Liver (tissue), 8 donors: ENCODE measurements at regions not wholly inside any gene's neighbourhood (a gene's known extent, or its start where the extent isn't known, plus 50 kb on each side); places are given as distances from the start of the nearest gene placed in this dataset.

ENCODE experiments used
- DNase-seq: peaks from one replicate; pipeline ENCODE4 v3.0.0-alpha.2; 2017; ENCODE audit warnings: low spot score
- H3K27ac ChIP-seq, 2 donors: one replicate each; pipeline ENCODE4 v1.7.0; 2013; ENCODE audit warnings: inconsistent platforms in 2 of 2, low read length in 2 of 2, control low read depth in 1 of 2, low read depth in 1 of 2, mild to moderate bottlenecking in 1 of 2
- H3K27me3 ChIP-seq, 4 donors: one replicate each; pipeline versions ENCODE4 v1.6.1 to v1.7.0; 2013; ENCODE audit warnings: low read length in 3 of 4, inconsistent platforms in 1 of 4, mild to moderate bottlenecking in 1 of 4, moderate library complexity in 1 of 4; ENCODE audit not compliant: control insufficient read depth in 4 of 4, insufficient read depth in 4 of 4
- H3K36me3 ChIP-seq, 4 donors: one replicate each; pipeline versions ENCODE4 v1.6.1 to v1.7.0; 2013; ENCODE audit warnings: low read length in 3 of 4, mild to moderate bottlenecking in 3 of 4, low read depth in 1 of 4, moderate library complexity in 1 of 4; ENCODE audit not compliant: control insufficient read depth in 4 of 4, insufficient read depth in 3 of 4
- H3K4me1 ChIP-seq, 4 donors: one replicate each; pipeline versions ENCODE4 v1.6.1 to v1.7.0; 2013; ENCODE audit warnings: low read length in 3 of 4, mild to moderate bottlenecking in 3 of 4, moderate library complexity in 1 of 4; ENCODE audit not compliant: control insufficient read depth in 4 of 4, insufficient read depth in 4 of 4
- H3K4me3 ChIP-seq, 3 donors: one replicate each; pipeline versions ENCODE4 v1.6.1 to v1.7.0; 2013; ENCODE audit warnings: low read length in 3 of 3, control low read depth in 1 of 3, low read depth in 1 of 3, mild to moderate bottlenecking in 1 of 3
- H3K9ac ChIP-seq, 2 donors: one replicate each; pipeline ENCODE4 v1.7.0; 2013; ENCODE audit warnings: low read length in 2 of 2, mild to moderate bottlenecking in 2 of 2, moderate library complexity in 2 of 2, control low read depth in 1 of 2, low read depth in 1 of 2
- H3K9me3 ChIP-seq, 4 donors: one replicate each; pipeline versions ENCODE4 v1.6.1 to v1.7.0; 2013; ENCODE audit warnings: low read length in 3 of 4; ENCODE audit not compliant: control insufficient read depth in 4 of 4
- EGR1 ChIP-seq, 2 donors: IDR thresholded peaks; 2 replicates each; pipeline ENCODE4 v1.6.1; 2016 to 2018; ENCODE audit warnings: antibody characterized with exemption in 2 of 2, low read depth in 2 of 2
- FOXA1 ChIP-seq: IDR thresholded peaks from 2 replicates; pipeline ENCODE4 v1.6.1; 2016; ENCODE audit warnings: antibody characterized with exemption
- FOXA2 ChIP-seq: IDR thresholded peaks from 2 replicates; pipeline ENCODE4 v1.6.1; 2016; ENCODE audit warnings: antibody characterized with exemption
- GABPA ChIP-seq, 2 donors: IDR thresholded peaks in 1 of 2; conservative IDR thresholded peaks in 1 of 2; 2 replicates each; pipeline ENCODE4 v1.6.1; 2016; ENCODE audit warnings: antibody characterized with exemption in 2 of 2, mild to moderate bottlenecking in 1 of 2, moderate library complexity in 1 of 2
- HNF4A ChIP-seq, 2 donors: conservative IDR thresholded peaks; 2 replicates each; pipeline ENCODE4 v1.6.1; 2016; ENCODE audit warnings: antibody characterized with exemption in 2 of 2, mild to moderate bottlenecking in 2 of 2
- HNF4G ChIP-seq: IDR thresholded peaks from 2 replicates; pipeline ENCODE4 v1.6.1; 2016; ENCODE audit warnings: antibody characterized with exemption
- JUND ChIP-seq, 2 donors: IDR thresholded peaks; 2 replicates each; pipeline ENCODE4 v1.6.1; 2016; ENCODE audit warnings: antibody characterized with exemption in 2 of 2
- NR2F2 ChIP-seq: IDR thresholded peaks from 2 replicates; pipeline ENCODE4 v1.6.1; 2016; ENCODE audit warnings: antibody characterized with exemption
- RAD21 ChIP-seq, 2 donors: IDR thresholded peaks; 2 replicates each; pipeline ENCODE4 v1.6.1; 2016; ENCODE audit warnings: antibody characterized with exemption in 2 of 2, mild to moderate bottlenecking in 2 of 2
- RXRA ChIP-seq, 2 donors: IDR thresholded peaks; 2 replicates each; pipeline ENCODE4 v1.6.1; 2017 to 2018; ENCODE audit warnings: antibody characterized with exemption in 2 of 2, mild to moderate bottlenecking in 1 of 2
- SP1 ChIP-seq: IDR thresholded peaks from 2 replicates; pipeline ENCODE4 v1.6.1; 2018; ENCODE audit warnings: antibody characterized with exemption, mild to moderate bottlenecking
- TAF1 ChIP-seq: conservative IDR thresholded peaks from 2 replicates; pipeline ENCODE4 v1.6.1; 2016; ENCODE audit warnings: antibody characterized with exemption, mild to moderate bottlenecking
- YY1 ChIP-seq: IDR thresholded peaks from 2 replicates; pipeline ENCODE4 v1.6.1; 2016; ENCODE audit warnings: antibody characterized with exemption, mild to moderate bottlenecking
- WGBS: extraction: QIAGEN DNeasy Blood & Tissue Kit; methylation state at CpG from one replicate; pipeline ENCODE4 v1.1.7; 2013; 5-methylcytosine and 5-hydroxymethylcytosine counted together
- TF ChIP-seq, protein P1 (sequence below): IDR thresholded peaks from 2 replicates; pipeline ENCODE4 v1.6.1; 2016; ENCODE audit warnings: antibody characterized with exemption
- TF ChIP-seq, protein P2 (sequence below): IDR thresholded peaks from 2 replicates; pipeline ENCODE4 v1.6.1; 2016; ENCODE audit warnings: antibody characterized with exemption
- TF ChIP-seq, protein P3 (sequence below): fragments of 150-350 bp; IDR thresholded peaks from 2 replicates; pipeline ENCODE4 v1.5.1; 2017; ENCODE audit warnings: improper control_type of control experiment, low read depth, low read length; ENCODE audit not compliant: missing input control
- TF ChIP-seq, protein P4 (sequence below): IDR thresholded peaks from 2 replicates; pipeline ENCODE4 v1.6.1; 2016; ENCODE audit warnings: antibody characterized with exemption
- TF ChIP-seq, protein P5 (sequence below): IDR thresholded peaks from 2 replicates; pipeline ENCODE4 v1.6.1; 2016; ENCODE audit warnings: antibody characterized with exemption, mild to moderate bottlenecking
- donor health status: healthy.
- donor health status: healthy.
- donor health status: healthy.
- donor health status: healthy.
- donor health status: healthy.

DNA sequence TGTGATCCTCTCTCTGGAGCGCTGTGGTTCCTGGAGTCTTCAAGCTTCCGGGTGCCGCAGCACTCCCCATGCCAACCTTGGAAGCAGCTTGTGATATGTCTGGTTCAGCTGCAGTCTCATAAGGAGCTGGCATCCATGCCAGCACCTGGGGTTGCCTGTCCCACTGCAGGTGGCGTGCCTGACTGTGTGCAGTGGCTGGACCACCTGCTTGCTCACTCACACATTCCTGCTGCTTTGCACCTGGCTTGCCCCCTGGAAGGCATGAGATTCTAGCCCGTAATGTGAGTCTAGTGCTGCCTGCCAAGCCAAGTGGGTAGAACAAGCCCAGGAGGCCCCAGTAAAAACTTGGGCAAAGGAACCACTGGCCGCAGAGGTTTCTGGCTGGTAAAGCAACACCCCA is 687.2 kb upstream of the AADAT start:
- Histone ChIP-seq H3K36me3 (no peaks in the 10 kb centered on the region), H3K27me3 (no peaks in the 10 kb centered on the region), H3K4me1 (no peaks in the 10 kb centered on the region), H3K9me3 (no peaks in the 10 kb centered on the region), H3K9ac (no peak overlapping the region), H3K4me3 (no peak overlapping the region), H3K27ac (no peak overlapping the region)
- 85% methylated on average over 6 of the region's 6 CpGs for WGBS
- TF ChIP-seq FOXA2, result no peak
- TF ChIP-seq, protein P1, sequence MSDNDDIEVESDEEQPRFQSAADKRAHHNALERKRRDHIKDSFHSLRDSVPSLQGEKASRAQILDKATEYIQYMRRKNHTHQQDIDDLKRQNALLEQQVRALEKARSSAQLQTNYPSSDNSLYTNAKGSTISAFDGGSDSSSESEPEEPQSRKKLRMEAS, result no peak
- TF ChIP-seq SP1, result no peak
- TF ChIP-seq, protein P2, sequence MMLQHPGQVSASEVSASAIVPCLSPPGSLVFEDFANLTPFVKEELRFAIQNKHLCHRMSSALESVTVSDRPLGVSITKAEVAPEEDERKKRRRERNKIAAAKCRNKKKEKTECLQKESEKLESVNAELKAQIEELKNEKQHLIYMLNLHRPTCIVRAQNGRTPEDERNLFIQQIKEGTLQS, result no peak
- no peak for TF ChIP-seq YY1
- TF ChIP-seq, protein P3, sequence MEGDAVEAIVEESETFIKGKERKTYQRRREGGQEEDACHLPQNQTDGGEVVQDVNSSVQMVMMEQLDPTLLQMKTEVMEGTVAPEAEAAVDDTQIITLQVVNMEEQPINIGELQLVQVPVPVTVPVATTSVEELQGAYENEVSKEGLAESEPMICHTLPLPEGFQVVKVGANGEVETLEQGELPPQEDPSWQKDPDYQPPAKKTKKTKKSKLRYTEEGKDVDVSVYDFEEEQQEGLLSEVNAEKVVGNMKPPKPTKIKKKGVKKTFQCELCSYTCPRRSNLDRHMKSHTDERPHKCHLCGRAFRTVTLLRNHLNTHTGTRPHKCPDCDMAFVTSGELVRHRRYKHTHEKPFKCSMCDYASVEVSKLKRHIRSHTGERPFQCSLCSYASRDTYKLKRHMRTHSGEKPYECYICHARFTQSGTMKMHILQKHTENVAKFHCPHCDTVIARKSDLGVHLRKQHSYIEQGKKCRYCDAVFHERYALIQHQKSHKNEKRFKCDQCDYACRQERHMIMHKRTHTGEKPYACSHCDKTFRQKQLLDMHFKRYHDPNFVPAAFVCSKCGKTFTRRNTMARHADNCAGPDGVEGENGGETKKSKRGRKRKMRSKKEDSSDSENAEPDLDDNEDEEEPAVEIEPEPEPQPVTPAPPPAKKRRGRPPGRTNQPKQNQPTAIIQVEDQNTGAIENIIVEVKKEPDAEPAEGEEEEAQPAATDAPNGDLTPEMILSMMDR, result no peak
- TF ChIP-seq FOXA1, result no peak
- no peak for TF ChIP-seq TAF1
- no peak for TF ChIP-seq RXRA (IDR thresholded peaks at IDR 0.05)
- TF ChIP-seq NR2F2, result no peak
- no peak for DNase-seq

DNA sequence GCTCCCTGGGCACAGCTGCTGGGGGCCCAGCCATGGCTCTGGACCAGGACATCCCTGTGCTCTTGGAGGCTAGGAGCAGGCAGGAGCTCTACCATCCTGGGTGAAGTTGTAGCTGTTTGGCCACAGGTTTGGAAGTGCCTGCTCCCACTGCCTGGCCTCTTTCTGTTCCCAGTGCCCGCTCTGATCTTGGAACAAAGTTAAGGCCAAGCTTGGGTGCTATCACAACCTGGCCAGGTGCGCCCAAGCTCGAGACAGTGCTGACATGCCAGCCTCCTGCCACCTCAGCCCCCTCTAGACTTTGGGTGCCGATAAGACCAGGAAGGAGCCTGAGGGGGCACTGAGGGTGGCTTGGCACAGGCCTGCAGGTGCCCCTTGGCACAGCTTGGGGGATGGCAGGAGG is 686.1 kb upstream of the AADAT start:
- TF ChIP-seq FOXA2 (no peak), RXRA (IDR thresholded peaks at IDR 0.05) (no peak), TAF1 (no peak), SP1 (no peak), GABPA (IDR thresholded peaks at IDR 0.05 in 1 of 2, conservative IDR thresholded peaks at IDR 0.05 in 1 of 2) (no peak), EGR1 (IDR thresholded peaks at IDR 0.05; ENCODE audit: low read depth in 2 of 2) (no peak), YY1 (no peak), FOXA1 (no peak), HNF4G (no peak), JUND (IDR thresholded peaks at IDR 0.05) (no peak), HNF4A (conservative IDR thresholded peaks at IDR 0.05) (no peak), RAD21 (IDR thresholded peaks at IDR 0.05) (no peak)
- TF ChIP-seq, protein P4, sequence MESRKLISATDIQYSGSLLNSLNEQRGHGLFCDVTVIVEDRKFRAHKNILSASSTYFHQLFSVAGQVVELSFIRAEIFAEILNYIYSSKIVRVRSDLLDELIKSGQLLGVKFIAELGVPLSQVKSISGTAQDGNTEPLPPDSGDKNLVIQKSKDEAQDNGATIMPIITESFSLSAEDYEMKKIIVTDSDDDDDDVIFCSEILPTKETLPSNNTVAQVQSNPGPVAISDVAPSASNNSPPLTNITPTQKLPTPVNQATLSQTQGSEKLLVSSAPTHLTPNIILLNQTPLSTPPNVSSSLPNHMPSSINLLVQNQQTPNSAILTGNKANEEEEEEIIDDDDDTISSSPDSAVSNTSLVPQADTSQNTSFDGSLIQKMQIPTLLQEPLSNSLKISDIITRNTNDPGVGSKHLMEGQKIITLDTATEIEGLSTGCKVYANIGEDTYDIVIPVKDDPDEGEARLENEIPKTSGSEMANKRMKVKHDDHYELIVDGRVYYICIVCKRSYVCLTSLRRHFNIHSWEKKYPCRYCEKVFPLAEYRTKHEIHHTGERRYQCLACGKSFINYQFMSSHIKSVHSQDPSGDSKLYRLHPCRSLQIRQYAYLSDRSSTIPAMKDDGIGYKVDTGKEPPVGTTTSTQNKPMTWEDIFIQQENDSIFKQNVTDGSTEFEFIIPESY, result no peak
- TF ChIP-seq, protein P1, result no peak
- TF ChIP-seq, protein P5, sequence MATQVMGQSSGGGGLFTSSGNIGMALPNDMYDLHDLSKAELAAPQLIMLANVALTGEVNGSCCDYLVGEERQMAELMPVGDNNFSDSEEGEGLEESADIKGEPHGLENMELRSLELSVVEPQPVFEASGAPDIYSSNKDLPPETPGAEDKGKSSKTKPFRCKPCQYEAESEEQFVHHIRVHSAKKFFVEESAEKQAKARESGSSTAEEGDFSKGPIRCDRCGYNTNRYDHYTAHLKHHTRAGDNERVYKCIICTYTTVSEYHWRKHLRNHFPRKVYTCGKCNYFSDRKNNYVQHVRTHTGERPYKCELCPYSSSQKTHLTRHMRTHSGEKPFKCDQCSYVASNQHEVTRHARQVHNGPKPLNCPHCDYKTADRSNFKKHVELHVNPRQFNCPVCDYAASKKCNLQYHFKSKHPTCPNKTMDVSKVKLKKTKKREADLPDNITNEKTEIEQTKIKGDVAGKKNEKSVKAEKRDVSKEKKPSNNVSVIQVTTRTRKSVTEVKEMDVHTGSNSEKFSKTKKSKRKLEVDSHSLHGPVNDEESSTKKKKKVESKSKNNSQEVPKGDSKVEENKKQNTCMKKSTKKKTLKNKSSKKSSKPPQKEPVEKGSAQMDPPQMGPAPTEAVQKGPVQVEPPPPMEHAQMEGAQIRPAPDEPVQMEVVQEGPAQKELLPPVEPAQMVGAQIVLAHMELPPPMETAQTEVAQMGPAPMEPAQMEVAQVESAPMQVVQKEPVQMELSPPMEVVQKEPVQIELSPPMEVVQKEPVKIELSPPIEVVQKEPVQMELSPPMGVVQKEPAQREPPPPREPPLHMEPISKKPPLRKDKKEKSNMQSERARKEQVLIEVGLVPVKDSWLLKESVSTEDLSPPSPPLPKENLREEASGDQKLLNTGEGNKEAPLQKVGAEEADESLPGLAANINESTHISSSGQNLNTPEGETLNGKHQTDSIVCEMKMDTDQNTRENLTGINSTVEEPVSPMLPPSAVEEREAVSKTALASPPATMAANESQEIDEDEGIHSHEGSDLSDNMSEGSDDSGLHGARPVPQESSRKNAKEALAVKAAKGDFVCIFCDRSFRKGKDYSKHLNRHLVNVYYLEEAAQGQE, result no peak
- TF ChIP-seq, protein P2, result no peak
- H3K27me3 ChIP-seq, result no peaks in the 10 kb centered on the region
- no peak overlapping the region for H3K27ac ChIP-seq
- no peaks in the 10 kb centered on the region for H3K9me3 ChIP-seq
- H3K9ac ChIP-seq, result no peak overlapping the region
- no peak overlapping the region for H3K4me3 ChIP-seq
- no peak for DNase-seq
- H3K36me3 ChIP-seq, result no peaks in the 10 kb centered on the region
- WGBS, result 86% methylated on average over 4 of the region's 4 CpGs
- H3K4me1 ChIP-seq, result no peaks in the 10 kb centered on the region
